Ramos (cell line): ENCODE measurements at regions not wholly inside any gene's neighbourhood (a gene's known extent, or its start where the extent isn't known, plus 50 kb on each side); places are given as distances from the start of the nearest gene placed in this dataset.
"Not testable (repeated sequence)": the region's sequence is repeated elsewhere in the genome, so short reads cannot be mapped to it uniquely, and the experiment has no call there.

Experiments used
- in situ Hi-C: fragments of 300-500 bp; cut with MboI; formaldehyde crosslinking; loops from one replicate; pipeline ENCODE4 v1.14.3; 2022; ENCODE audit warnings: low sequenced_read_pairs; ENCODE audit not compliant: unreplicated experiment

- in situ Hi-C loops = no loop called here
These were observed 378.6 kb downstream of the SMOC2 start for GRCh38 chr6:168819546-168819945.

DNA sequence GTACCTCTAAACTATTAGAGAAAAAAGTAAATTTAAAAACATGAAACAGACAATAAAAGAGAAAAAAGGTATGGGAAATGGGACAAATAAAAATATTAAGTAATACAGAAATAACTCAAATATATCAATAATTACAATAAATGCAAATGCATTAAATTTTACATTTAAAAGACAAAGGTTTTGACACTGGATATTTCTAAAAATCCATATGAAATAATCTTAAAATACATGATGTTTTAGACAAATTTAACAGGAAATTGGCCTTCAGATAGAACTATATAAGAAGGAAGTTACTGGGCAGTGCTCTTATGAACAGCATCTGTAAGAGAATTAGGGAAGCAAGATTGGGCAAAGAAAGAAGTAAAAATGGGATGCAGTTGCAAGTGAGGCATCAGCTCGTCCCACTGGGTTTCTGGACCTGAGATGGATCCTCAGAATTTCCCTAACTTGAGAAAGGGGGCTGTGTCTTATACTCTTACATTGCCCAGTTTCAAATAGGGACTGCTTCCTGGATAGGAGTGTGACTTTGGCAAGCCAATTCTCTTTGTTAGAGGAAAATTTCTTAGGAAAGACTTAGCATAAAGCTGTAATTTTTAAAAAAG, 376.7 kb downstream of the SMOC2 start:
- in situ Hi-C loops = no loop called here

- in situ Hi-C loops = no loop called here
These were observed 374.2 kb downstream of the SMOC2 start for GRCh38 chr6:168815229-168815628.

DNA sequence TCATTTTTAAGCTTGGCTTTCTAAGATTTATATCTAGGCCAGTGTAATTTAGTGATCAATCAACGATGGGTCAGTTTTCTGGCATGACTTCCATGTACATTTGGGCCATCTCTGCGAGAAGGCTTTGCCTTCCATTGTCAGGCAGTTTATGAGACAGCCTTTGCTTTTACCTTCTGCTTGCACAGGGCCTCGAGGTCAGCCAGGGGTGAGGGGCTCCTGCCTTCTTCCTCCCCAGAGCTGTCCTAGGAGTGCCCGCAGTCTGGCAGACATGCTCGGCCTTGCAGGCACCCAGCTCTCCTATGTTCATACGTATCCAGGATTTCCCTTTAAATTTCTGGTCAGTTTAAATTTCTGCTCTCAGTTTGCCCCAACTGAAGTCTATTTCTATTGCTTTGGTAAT, 367.2 kb downstream of the SMOC2 start:
- in situ Hi-C loops = no loop called here

GRCh38 chr6:168804331-168804730, 363.3 kb downstream of the SMOC2 start:
- in situ Hi-C loops = no loop called here

DNA sequence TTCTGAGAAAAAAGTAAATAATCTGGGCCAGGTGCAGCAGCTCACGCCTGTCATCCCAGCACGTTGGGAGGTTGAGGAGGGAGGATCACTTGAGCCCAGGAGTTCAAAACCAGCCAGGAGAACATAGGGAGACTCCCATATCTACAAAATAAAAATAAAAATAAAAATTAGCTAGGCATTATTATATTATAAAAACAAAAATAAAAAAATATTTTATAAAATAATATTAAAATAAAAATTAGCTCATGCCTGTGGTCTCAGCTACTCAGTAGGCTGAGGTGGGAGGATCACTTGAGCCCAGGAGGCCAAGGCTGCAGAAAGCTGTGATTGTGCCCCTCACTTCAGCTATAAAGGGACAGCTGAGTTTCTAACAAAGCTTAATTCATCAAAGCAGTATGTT, 362.9 kb downstream of the SMOC2 start:
- in situ Hi-C loops = no loop called here

GRCh38 chr6:168799067-168799466, 358.1 kb downstream of the SMOC2 start:
- in situ Hi-C loops = no loop called here

DNA sequence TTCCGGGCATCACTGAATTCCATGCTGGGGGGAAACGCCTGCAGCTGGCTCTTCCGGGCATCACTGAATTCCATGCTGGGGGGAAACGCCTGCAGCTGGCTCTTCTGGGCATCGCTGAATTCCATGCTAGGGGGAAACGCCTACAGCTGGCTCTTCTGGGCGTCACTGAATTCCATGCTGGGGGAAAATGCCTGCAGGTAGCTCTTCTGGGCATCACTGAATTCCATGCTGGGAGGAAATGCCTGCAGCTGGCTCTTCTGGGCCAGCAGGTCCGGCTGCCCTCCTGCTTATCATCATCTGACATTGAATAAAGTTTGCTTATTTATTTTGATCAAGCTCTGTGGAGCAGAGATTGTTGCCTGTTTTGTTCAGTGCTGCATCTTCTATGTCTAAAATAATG, 355.1 kb downstream of the SMOC2 start:
- in situ Hi-C loops = no loop called here

DNA sequence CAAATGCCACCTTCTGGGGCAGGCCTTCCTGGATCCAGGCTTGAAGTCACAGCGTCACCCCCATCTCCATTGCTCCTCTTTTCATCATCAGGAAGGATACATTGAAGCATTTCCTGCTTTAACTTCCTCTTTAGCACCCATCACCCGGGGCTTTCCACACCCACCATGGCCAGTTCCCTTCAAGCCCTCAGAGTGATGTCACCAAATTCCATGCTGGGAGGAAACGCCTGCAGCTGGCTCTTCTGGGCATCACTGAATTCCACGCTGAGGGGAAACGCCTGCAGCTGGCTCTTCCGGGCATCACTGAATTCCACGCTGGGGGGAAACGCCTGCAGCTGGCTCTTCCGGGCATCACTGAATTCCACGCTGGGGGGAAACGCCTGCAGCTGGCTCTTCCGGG, 354.6 kb downstream of the SMOC2 start:
- in situ Hi-C loops = not testable (repeated sequence)

DNA sequence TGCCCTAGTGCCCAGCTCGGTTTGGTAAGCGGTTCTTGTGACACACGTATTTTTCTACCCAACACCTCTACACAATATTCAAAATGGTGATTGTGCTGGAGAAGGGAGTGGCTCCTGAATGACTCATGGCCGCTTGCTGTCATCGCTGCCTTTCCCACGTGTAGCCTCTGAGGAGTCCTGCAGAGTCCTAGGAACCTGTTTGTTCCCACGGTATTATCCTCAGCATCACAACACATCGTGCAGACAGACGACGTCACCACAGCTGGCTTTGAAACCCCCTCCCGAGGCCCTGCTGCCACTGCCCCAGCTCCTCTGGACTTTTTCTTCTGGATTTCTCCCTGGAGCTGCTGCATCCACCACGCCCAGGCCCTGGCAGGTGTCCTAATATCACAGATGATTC, 353.5 kb downstream of the SMOC2 start:
- in situ Hi-C loops = no loop called here

GRCh38 chr6:168793649-168794048, 352.7 kb downstream of the SMOC2 start:
- in situ Hi-C loops = no loop called here

- in situ Hi-C loops = no loop called here
These were observed 350.9 kb downstream of the SMOC2 start for GRCh38 chr6:168791917-168792316.

GRCh38 chr6:168789699-168790098, 348.7 kb downstream of the SMOC2 start:
- in situ Hi-C loops = no loop called here

DNA sequence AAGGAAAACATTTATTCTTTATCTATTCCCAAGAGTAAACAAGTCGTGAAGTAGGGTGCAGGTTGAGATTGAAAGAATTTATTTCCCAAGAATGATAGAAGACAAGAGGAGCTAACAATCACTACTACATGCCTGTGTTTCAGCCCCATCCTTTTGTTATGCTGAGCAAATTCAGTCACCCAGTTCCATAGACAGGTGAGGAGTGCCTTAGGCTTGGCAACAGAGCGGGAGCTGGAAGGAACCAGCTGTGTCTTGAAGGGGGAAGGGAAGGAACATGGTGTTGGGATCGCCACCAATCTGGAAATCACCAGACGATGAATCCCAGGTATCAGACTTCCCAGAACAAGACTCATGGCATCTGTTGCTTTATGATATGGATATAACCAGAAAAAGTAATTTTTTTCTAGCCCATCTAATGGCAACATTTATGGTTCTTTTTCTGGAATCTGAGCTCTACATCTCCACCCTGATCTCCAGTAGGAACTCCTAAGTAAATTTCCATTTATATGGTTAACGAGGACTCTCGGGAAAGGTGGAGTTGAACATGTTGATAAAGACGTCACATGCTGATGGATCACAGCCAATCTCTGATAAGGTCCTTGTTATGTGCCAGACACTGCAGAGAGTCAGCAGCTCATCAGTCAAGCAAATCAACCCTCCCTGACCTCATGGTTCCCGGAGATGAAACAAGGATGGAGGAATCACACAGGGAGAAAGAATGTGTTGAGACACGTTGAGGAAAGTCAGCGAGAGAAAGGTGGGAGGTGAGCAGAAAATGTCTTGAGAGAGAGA, 344.9 kb downstream of the SMOC2 start:
- in situ Hi-C loops = no loop called here

- in situ Hi-C loops = no loop called here
These were observed 343.4 kb downstream of the SMOC2 start for GRCh38 chr6:168784426-168784825.

DNA sequence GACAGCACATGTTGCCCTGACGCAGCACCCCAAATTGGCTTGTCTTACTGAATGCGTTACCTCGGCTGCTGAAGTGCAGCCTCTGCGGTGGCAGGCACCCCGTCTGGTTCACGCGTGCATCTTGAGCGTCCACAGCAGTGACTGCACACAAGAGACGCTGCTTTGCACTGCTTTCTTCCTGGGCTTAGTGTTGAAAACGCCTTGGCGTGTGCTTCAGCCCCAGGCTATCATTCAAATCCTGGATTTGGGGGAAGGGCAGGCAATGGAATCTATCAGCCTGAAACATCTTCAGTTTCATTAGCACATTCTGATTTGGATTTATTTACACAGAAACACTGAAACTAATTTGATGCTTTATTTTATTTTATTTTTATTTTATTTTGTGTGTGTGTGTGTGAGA, 342.7 kb downstream of the SMOC2 start:
- in situ Hi-C loops = no loop called here

- in situ Hi-C loops = no loop called here
These were observed 341.3 kb downstream of the SMOC2 start for GRCh38 chr6:168782187-168782751.

GRCh38 chr6:168778201-168778600, 337.2 kb downstream of the SMOC2 start:
- in situ Hi-C loops = no loop called here

GRCh38 chr6:168774381-168774780, 333.4 kb downstream of the SMOC2 start:
- in situ Hi-C loops = no loop called here

- in situ Hi-C loops = no loop called here
These were observed 332.8 kb downstream of the SMOC2 start for GRCh38 chr6:168773788-168774187.

DNA sequence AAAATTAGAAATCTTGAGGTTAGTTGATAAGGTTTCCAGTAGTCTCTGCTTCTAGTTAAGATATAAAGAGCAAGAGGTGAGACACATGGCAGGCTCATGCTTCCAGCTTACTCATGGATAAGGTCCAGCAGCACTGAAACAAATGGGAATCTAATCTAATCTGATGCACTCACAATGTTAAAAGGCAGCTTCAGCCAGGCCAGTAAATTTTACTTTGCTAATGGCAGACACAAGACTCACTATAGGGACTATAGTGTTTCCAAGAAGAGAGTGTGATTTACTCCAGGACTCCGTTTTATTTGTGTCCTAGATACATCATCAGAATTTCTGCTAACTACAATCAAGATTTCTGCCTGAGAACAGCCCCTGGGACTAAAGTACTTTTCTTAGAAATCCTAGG, 324.8 kb downstream of the SMOC2 start:
- in situ Hi-C loops = no loop called here
